Endometrium (tissue), 2 donors: ENCODE measurements at regions not wholly inside any gene's neighbourhood (a gene's known extent, or its start where the extent isn't known, plus 50 kb on each side); places are given as distances from the start of the nearest gene placed in this dataset.

Experiments used
- FAIRE-seq: peaks from 2 replicates; lab custom pipeline; 2012; peaks lifted over from hg19 to GRCh38; lab: Jason Lieb, UNC
- donor health status: control.
- donor health status: control.

- FAIRE-seq: no peak
Measured at GRCh38 chr6:15716889-15717288, 54.1 kb upstream of the DTNBP1 start.

- FAIRE-seq: no peak
Measured at GRCh38 chr6:15715851-15716250, 53.0 kb upstream of the DTNBP1 start.

- no peak for FAIRE-seq
Measured at GRCh38 chr6:15715060-15715459, 52.2 kb upstream of the DTNBP1 start.

- FAIRE-seq: no peak
Measured at GRCh38 chr6:15714658-15715057, 51.8 kb upstream of the DTNBP1 start.

- FAIRE-seq: no peak
Measured at GRCh38 chr6:15713325-15713724, 50.5 kb upstream of the DTNBP1 start.

GRCh38 chr6:15712797-15713196 lies 50.0 kb upstream of the DTNBP1 start:
- no peak for FAIRE-seq
